ENCODE measurements at regions not wholly inside any gene's neighbourhood (a gene's known extent, or its start where the extent isn't known, plus 50 kb on each side); places are given as distances from the start of the nearest gene placed in this dataset.

- TF ChIP-seq CTCF (IDR thresholded peaks at IDR 0.05; ENCODE audit: control insufficient read depth, insufficient read depth, low read depth, low read length, missing control alignments): no peak
- no peak for DNase-seq (ENCODE audit: low read depth)
These were observed 823.4 kb upstream of the ZEB2 start for GRCh38 chr2:145343287-145343686.

GRCh38 chr2:145341536-145341935 is 821.6 kb upstream of the ZEB2 start:
- no peak for DNase-seq (ENCODE audit: low read depth)
- TF ChIP-seq CTCF (IDR thresholded peaks at IDR 0.05; ENCODE audit: control insufficient read depth, insufficient read depth, low read depth, low read length, missing control alignments): no peak
- H3K4me3 ChIP-seq (ENCODE audit: control insufficient read depth, low read depth, low read length): no peak overlapping the region

More at GRCh38 chr2:145343287-145343686, 823.4 kb upstream of the ZEB2 start:
- H3K4me3 ChIP-seq (ENCODE audit: control insufficient read depth, low read depth, low read length): no peak overlapping the region

- H3K4me3 ChIP-seq (ENCODE audit: control insufficient read depth, low read depth, low read length): no peak overlapping the region
- DNase-seq (ENCODE audit: low read depth): no peak
- TF ChIP-seq CTCF (IDR thresholded peaks at IDR 0.05; ENCODE audit: control insufficient read depth, insufficient read depth, low read depth, low read length, missing control alignments): no peak
These were observed 819.7 kb upstream of the ZEB2 start for GRCh38 chr2:145339646-145340045.

GRCh38 chr2:145332210-145332898 is 812.4 kb upstream of the ZEB2 start:
- H3K4me3 ChIP-seq (ENCODE audit: control insufficient read depth, low read depth, low read length): no peak overlapping the region
- TF ChIP-seq CTCF (IDR thresholded peaks at IDR 0.05; ENCODE audit: control insufficient read depth, insufficient read depth, low read depth, low read length, missing control alignments): no peak
- DNase-seq (ENCODE audit: low read depth): no peak

- no peak for TF ChIP-seq CTCF (IDR thresholded peaks at IDR 0.05; ENCODE audit: control insufficient read depth, insufficient read depth, low read depth, low read length, missing control alignments)
- no peak for DNase-seq (ENCODE audit: low read depth)
These were observed 810.1 kb upstream of the ZEB2 start for GRCh38 chr2:145329971-145330370.

GRCh38 chr2:145325485-145325884 is 805.6 kb upstream of the ZEB2 start:
- no peak for TF ChIP-seq CTCF (IDR thresholded peaks at IDR 0.05; ENCODE audit: control insufficient read depth, insufficient read depth, low read depth, low read length, missing control alignments)
- H3K4me3 ChIP-seq (ENCODE audit: control insufficient read depth, low read depth, low read length): no peak overlapping the region
- no peak for DNase-seq (ENCODE audit: low read depth)

More at GRCh38 chr2:145329971-145330370, 810.1 kb upstream of the ZEB2 start:
- H3K4me3 ChIP-seq (ENCODE audit: control insufficient read depth, low read depth, low read length): no peak overlapping the region
